ENCODE measurements at regions not wholly inside any gene's neighbourhood (a gene's known extent, or its start where the extent isn't known, plus 50 kb on each side); places are given as distances from the start of the nearest gene placed in this dataset.

- TF ChIP-seq CTCF (IDR thresholded peaks at IDR 0.05) (no peak), EP300 (IDR thresholded peaks at IDR 0.05; ENCODE audit: low read depth) (no peak), POLR2AphosphoS5 (IDR thresholded peaks at IDR 0.05) (no peak)
These were observed 145.6 kb upstream of the GPC1 start for GRCh38 chr2:240289701-240290431.
